Panc1 (cell line): ENCODE measurements at regions not wholly inside any gene's neighbourhood (a gene's known extent, or its start where the extent isn't known, plus 50 kb on each side); places are given as distances from the start of the nearest gene placed in this dataset.
A peak's percentile ranks its signal among the peaks of the same experiment; 100 is the strongest.
"Not testable (repeated sequence)": the region's sequence is repeated elsewhere in the genome, so short reads cannot be mapped to it uniquely, and the experiment has no call there.

Experiments used
- ATAC-seq: fragments of 200-7000 bp; cut with Tn5 transposase; 2 replicates; pipeline ENCODE4 v1.9.1; 2020; ENCODE audit warnings: mild to moderate bottlenecking, moderate library complexity
- BruUV-seq: library from RNA; stranded (reverse); fragments of 400-500 nt; replicated peaks from 2 replicates; lab custom pipeline; 2021; lab: Mats Ljungman, UMichigan
- CTCF ChIA-PET: fragments of 300-600 bp; sonication (Branson Sonifier 250); formaldehyde crosslinking; loops from one replicate; lab custom pipeline; 2022; ENCODE audit warnings: antibody characterized with exemption; lab: Charles Lee
- POLR2A ChIA-PET: fragments of 300-600 bp; sonication (Branson Sonifier 250); formaldehyde crosslinking; loops from one replicate; lab custom pipeline; 2022; ENCODE audit warnings: antibody characterized with exemption; lab: Charles Lee
- DNase-seq: peaks from one replicate; pipeline ENCODE4 v3.0.0-alpha.2; 2010; ENCODE audit warnings: low read depth, low spot score
- H3K27ac ChIP-seq: 2 replicates; pipeline ENCODE4 v1.5.1; 2011; ENCODE audit warnings: mild to moderate bottlenecking, low read length, inconsistent platforms
- H3K27me3 ChIP-seq: fragments of 200-500 bp; sonication (Bioruptor generic); 2 replicates; pipeline ENCODE4 v1.6.0; 2014; ENCODE audit warnings: low read length, inconsistent platforms; ENCODE audit not compliant: control insufficient read depth, insufficient read depth
- H3K36me3 ChIP-seq: fragments of 200-500 bp; sonication (Bioruptor generic); 2 replicates; pipeline ENCODE4 v1.5.1; 2014; ENCODE audit warnings: inconsistent platforms, mild to moderate bottlenecking, low read length, moderate library complexity; ENCODE audit not compliant: control insufficient read depth, insufficient read depth
- H3K4me1 ChIP-seq: 2 replicates; pipeline ENCODE4 v1.5.1; 2011; ENCODE audit warnings: inconsistent platforms, mild to moderate bottlenecking, low read length, moderate library complexity; ENCODE audit not compliant: control insufficient read depth, insufficient read depth
- H3K4me3 ChIP-seq, 2 experiments: 2 replicates each; pipeline ENCODE4 v1.5.1; 2011 to 2012; ENCODE audit warnings: low read depth in 2 of 2, low read length in 2 of 2, mild to moderate bottlenecking in 2 of 2, inconsistent platforms in 1 of 2, moderate library complexity in 1 of 2
- H3K9me3 ChIP-seq: fragments of 200-500 bp; sonication (Bioruptor generic); 2 replicates; pipeline ENCODE4 v1.5.1; 2014; ENCODE audit warnings: low read depth, mild to moderate bottlenecking, inconsistent platforms, low read length, moderate library complexity; ENCODE audit not compliant: control insufficient read depth, insufficient read depth
- in situ Hi-C: cut with HindIII; loops from 2 replicates; pipeline ENCODE4 v1.10.0; 2016; ENCODE audit warnings: low sequenced_read_pairs, low pct_unique_long_range_greater_than_20kb
- intact Hi-C: fragments of 100-400 bp; cut with micrococcal nuclease; formaldehyde crosslinking; loops from one replicate; pipeline ENCODE4 v1.10.0; 2022; ENCODE audit not compliant: unreplicated experiment

DNA sequence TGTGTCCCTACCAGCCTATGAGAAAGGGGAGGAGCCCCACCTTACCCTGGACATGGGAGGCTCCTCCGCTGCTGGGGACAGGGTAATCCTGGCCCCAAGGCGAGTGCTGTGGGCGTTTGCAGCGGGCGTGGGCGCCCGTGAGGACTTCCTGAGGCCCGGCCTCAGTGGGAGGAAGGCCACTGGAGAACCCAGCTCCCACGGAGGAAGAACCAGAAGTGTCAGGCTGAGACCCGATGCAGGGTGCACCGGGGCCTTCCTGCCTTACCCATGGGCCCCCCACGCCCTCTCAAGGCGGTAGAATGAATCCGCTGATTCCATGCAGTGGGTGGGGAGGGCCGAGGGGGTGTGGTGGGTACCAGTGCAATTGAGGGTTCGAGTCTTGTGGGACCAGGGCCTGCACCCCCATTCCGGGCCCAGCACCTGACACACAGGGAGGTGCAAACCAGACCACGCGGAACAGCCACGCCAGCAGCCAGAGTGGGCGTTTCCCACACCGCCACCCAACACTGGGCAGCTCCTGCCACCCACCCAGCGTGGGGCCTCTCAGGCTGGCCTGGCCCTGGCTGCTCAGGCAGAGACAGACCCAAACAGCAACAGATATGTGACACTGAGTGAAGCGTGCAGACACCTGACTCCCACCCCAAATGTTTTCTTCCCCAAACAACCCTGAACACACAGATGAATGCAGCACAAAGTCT is 5405.6 kb upstream of the TPTE start:
- POLR2A ChIA-PET, in situ Hi-C loops: not testable (repeated sequence)

DNA sequence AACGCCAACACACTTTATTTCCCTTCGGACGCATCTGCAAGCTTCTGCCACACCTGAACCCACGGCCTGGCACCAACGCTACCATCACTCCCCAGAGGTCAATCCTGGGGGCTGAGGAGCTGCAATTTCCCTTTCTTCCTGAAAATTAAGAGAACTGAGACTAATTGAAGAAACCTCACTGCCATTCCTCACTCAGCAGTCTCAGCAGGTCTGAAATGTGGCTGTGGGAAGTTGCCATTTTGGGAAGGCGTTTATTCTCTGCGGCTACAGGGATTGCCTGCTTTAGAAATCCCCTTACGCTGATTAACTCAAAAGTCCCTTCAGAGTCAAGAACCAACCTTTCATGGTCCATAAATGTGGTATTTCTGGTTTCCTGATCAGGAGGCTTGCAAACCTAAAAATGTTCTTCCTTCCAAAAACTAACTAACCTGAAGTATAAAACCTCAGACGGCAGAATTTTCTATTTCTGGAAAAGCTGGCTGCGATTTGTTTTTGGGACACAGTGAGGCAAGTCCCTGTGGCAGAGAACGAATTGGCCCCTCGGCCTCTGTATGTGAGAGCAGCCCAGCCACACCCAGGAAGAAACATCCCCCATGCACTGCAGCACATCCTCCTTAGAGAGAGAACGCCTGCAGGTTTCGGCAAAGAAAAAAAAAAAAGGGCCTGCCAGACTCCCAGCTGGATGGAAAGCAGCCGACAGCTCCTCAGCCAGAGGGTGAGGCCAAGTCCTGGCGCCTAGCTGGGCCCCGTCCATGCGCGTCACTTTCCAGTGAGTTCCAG is 5404.8 kb upstream of the TPTE start:
- ATAC-seq, H3K4me1 ChIP-seq, intact Hi-C loops, H3K36me3 ChIP-seq, CTCF ChIA-PET, POLR2A ChIA-PET, DNase-seq, H3K9me3 ChIP-seq, H3K27me3 ChIP-seq, H3K4me3 ChIP-seq, BruUV-seq, in situ Hi-C loops, H3K27ac ChIP-seq: not testable (repeated sequence)

More for the DNA sequence above, 5405.6 kb upstream of the TPTE start:
- H3K27me3 ChIP-seq, DNase-seq, H3K27ac ChIP-seq, intact Hi-C loops, H3K36me3 ChIP-seq, H3K4me1 ChIP-seq, BruUV-seq, CTCF ChIA-PET, H3K4me3 ChIP-seq, H3K9me3 ChIP-seq: not testable (repeated sequence)
- peak; percentile 18; the same call in 1 of the 2 replicates for ATAC-seq

DNA sequence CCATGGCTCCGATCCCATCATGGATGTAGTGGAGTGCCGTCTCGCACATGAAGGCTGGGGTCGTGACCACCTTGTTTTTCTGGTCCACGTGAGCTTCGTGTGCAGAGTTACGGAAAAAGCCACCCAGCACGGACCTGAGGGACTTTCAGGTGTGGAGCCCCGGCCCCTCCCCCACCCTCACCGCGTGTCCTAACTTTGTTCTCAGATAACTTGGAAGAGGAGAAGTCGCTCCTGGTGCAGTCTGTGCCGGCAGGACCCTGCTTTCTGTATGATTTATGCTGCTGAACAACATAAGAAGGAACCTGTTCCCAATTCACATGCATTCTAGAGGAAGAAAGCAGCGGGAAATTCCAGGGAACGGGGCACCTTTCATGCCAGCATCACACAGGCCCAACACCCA is 5404.2 kb upstream of the TPTE start:
- H3K4me1 ChIP-seq, H3K27me3 ChIP-seq, DNase-seq, intact Hi-C loops, H3K4me3 ChIP-seq, BruUV-seq, ATAC-seq, H3K36me3 ChIP-seq, in situ Hi-C loops, H3K27ac ChIP-seq, POLR2A ChIA-PET, CTCF ChIA-PET, H3K9me3 ChIP-seq: not testable (repeated sequence)

DNA sequence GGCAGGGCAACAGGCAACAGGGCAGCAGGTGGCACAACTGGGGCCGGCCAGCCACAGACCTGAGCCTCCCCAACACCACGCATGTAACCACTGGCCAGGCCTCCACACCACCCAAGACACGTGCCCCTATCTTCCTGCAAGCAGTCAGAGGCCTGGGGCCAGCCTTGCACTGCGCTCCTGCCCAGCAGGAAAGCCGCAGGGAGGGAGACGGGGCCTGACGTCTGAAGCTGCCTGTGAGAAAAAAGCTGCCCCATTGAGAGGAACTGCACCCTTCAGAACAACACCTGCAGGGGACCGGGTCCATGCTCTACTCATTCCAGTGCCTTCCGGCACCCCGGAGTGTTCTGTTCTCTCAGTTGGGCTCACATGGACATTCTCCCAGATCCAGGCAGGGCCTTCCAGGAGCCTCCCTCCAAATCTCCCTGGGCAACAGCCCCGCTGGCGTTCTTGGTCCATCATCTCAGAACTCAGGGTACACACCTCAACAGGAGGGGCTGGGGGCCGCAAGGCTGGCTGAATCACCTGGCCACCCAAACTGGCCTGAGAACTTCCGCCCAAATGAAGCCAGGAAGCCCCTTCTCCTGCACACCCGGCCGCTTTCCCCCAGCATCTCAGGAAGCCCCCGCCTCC is 5403.6 kb upstream of the TPTE start:
- DNase-seq, H3K9me3 ChIP-seq, H3K4me3 ChIP-seq, H3K27ac ChIP-seq, CTCF ChIA-PET, POLR2A ChIA-PET, H3K4me1 ChIP-seq, in situ Hi-C loops, H3K36me3 ChIP-seq, H3K27me3 ChIP-seq, intact Hi-C loops: not testable (repeated sequence)
- TSS peak; percentile 58 for BruUV-seq
- ATAC-seq: peak; percentile 18; the same call in 1 of the 2 replicates

DNA sequence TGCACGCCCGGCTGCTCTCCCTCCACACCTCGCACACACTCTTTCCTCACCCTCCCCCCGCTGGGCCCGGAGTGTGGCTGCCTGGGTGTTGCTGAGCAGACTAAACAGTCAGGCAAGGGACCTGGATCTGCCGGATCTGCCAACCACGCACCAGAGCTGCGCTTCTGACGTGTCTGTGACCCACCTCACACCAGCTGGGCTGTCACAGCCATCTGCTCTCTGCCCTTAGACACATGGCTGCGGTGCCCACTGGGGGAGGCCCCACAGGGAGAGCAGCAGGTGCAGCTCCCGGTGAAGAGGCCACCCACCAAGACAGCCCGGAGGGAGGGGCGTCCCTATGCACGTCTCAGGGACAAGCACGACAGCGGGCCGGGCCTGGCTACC is 5403.1 kb upstream of the TPTE start:
- in situ Hi-C loops, CTCF ChIA-PET: not testable (repeated sequence)

DNA sequence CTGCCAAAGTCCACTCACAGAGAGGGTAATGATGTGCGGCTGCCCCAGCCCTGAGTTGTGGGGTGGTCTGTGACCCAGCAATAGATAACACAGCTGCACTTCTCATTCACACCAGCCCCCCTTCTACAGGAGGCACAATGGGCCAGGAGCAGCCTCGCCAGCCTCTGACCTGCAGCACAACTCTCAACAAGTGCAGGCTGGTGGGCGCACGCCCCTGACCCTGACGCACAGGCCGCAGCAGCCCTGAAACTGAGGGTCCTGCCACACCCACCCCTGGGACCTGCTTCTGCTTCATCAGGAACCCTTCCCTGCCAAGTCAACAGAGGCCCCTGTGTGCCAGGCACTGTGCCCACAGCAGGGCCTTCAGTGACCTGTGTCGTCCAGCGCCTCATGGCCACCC is 5402.2 kb upstream of the TPTE start:
- BruUV-seq, DNase-seq, in situ Hi-C loops, H3K27me3 ChIP-seq, H3K27ac ChIP-seq, CTCF ChIA-PET, ATAC-seq, H3K9me3 ChIP-seq, H3K4me1 ChIP-seq, intact Hi-C loops, H3K36me3 ChIP-seq, H3K4me3 ChIP-seq, POLR2A ChIA-PET: not testable (repeated sequence)

More for the DNA sequence above, 5403.1 kb upstream of the TPTE start:
- BruUV-seq, H3K4me1 ChIP-seq, POLR2A ChIA-PET, DNase-seq, H3K27ac ChIP-seq, H3K36me3 ChIP-seq, H3K9me3 ChIP-seq, H3K4me3 ChIP-seq, intact Hi-C loops, H3K27me3 ChIP-seq: not testable (repeated sequence)
- ATAC-seq: 0 out of 2 replicates have a peak, but pooled peaks have one; percentile 11

DNA sequence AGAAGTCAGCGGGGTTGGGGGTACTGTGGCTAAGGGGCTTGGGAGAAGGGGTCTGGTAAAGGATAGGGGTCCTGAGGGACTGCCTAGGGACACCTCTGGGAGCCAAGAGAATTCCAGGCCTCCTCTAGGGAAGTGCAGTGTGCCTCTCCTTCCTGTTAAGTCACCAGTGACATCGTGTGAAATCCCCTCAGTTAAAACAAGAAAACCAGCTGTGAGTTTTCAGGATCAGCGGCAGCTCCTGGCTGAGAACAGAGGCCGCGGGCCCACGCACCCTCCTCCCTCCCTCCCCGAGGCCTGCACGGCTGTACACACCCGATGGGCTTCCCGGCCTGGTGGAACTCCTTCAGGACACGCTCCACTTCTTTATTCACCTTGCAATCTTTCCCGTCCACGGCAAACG is 5400.0 kb upstream of the TPTE start:
- BruUV-seq, DNase-seq, ATAC-seq, H3K4me3 ChIP-seq, intact Hi-C loops, POLR2A ChIA-PET, H3K9me3 ChIP-seq, H3K27me3 ChIP-seq, H3K36me3 ChIP-seq, H3K27ac ChIP-seq, H3K4me1 ChIP-seq, CTCF ChIA-PET, in situ Hi-C loops: not testable (repeated sequence)
